ENCODE measurements at regions not wholly inside any gene's neighbourhood (a gene's known extent, or its start where the extent isn't known, plus 50 kb on each side); places are given as distances from the start of the nearest gene placed in this dataset.
"Not testable (repeated sequence)": the region's sequence is repeated elsewhere in the genome, so short reads cannot be mapped to it uniquely, and the experiment has no call there.

- DNase-seq (ENCODE audit: low read depth) = no peak
Observed at GRCh38 chr2:41167014-41167413, 715.1 kb upstream of the SLC8A1 start.

- no peak for DNase-seq (ENCODE audit: low read depth)
Observed at GRCh38 chr2:41169744-41170143, 717.9 kb upstream of the SLC8A1 start.

- no peak for DNase-seq (ENCODE audit: low read depth)
Observed at GRCh38 chr2:41170589-41170988, 718.7 kb upstream of the SLC8A1 start.

- no peak for DNase-seq (ENCODE audit: low read depth)
Observed at GRCh38 chr2:41180387-41180786, 728.5 kb upstream of the SLC8A1 start.

- DNase-seq (ENCODE audit: low read depth) = no peak
Observed at GRCh38 chr2:41182961-41183360, 731.1 kb upstream of the SLC8A1 start.

DNA sequence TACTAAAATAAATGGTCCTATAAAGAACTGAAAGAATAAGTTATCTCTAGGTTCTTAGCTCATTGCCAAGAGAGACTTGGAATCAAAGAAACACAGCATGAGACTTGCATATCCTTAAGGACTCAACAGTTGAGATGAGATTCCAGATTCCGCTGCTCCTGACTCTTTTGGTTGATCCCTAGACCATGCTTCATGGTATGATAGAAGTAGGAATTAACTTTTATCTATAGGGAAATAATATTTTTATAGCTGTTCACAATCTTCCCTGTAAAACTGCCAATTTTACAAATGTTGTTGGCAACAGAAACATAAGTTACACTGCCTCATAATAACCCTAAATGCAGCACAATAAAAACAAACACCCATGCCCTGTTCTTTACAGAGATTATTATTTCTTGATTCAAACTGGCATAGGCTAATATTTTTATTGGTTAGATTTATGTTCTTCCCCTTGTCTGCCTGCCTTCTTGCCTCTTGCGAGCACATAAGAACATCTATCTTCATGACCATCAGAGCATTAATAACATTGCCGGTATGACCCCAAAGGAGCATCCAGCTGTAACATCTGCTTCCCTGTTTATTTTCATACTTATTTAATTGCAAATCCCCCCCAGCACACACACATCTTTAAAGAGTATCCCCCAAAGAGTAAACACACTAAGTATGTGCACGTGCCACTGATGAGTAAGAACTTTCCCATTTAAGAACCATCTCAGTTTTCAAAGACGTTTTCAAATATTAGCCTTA is 735.7 kb upstream of the SLC8A1 start:
- no peak for DNase-seq (ENCODE audit: low read depth)

GRCh38 chr2:41194230-41194629 is 742.3 kb upstream of the SLC8A1 start:
- DNase-seq (ENCODE audit: low read depth) = peak; percentile 88

GRCh38 chr2:41197781-41198180 is 745.9 kb upstream of the SLC8A1 start:
- DNase-seq (ENCODE audit: low read depth) = no peak

- DNase-seq (ENCODE audit: low read depth) = no peak
Observed at GRCh38 chr2:41199334-41199733, 747.4 kb upstream of the SLC8A1 start.

DNA sequence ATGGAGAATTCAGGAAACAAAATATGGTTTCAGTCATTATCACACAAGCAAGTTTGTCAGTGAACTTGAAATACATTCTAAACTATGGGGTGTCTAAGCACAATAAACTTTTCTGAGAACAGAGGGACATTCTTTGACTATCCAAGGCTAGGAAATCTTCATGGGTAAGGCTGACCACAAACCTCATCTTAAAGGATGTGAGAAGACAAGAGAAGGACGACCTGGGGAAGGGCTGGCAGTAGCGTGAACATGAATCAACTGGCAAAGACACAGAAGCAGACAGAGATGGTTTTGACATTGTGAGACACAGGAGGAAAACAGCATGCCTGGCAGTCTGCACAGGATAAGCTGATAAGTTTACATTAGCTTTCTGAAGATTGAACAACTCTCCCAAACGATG is 752.4 kb upstream of the SLC8A1 start:
- DNase-seq (ENCODE audit: low read depth) = no peak

- DNase-seq (ENCODE audit: low read depth) = no peak
Observed at GRCh38 chr2:41206004-41206403, 754.1 kb upstream of the SLC8A1 start.

DNA sequence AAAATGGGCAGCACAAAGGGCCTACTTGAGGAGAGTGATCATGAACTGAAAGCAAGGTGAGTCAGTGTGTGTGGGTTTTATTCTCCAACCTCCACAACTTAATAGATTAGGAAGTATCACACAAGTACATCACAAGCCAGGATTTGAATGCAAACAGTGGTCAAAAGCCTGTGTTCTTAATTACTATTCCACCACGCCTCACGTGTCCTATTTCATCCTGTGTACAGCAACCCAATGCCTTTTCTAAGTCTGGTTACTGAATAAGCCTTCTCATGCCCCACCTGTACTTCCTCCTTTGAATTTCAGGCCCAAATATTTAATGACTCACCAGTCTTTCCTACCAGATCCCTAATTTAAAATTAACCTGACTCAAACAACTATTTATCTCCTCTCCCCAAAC is 755.7 kb upstream of the SLC8A1 start:
- no peak for DNase-seq (ENCODE audit: low read depth)

GRCh38 chr2:41210030-41210429 is 758.1 kb upstream of the SLC8A1 start:
- DNase-seq (ENCODE audit: low read depth) = not testable (repeated sequence)

DNA sequence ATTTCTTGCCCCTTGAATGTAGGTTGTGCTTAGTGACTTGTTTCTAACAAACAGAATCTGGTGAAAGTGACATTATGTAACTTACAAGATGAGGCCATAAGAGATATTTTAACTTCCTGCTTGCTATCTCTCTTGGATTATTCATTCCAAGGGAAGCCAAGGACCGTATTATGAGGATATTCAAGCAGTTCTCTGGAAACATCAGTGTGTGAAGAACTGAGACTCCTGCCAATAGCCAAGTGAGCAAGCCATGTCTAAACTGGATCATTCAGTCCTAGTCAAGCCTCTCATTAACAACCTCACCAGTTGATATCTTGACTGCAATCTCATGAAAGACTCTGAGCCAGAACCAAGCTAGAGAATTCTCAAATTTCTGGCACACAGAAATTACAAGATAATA is 765.1 kb upstream of the SLC8A1 start:
- DNase-seq (ENCODE audit: low read depth) = no peak

GRCh38 chr2:41222593-41222992 is 770.7 kb upstream of the SLC8A1 start:
- no peak for DNase-seq (ENCODE audit: low read depth)

DNA sequence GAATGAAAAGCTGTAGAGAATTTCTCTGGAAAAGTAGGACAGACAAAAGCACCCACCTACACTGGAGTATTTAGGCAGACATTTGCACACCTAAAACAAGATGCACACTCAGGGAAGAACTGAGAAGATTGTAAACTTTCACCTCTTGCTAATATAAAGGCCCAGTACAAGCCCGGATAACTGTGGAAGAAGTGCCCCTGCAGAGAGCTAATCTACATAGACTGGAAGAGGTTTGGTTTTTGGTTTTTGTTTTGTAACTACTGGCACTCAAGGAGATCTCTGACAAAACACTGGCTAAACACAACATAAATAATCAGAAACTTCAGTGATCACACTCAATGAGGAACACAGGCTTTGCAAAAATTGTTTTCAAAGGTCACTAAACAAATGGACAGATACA is 782.2 kb upstream of the SLC8A1 start:
- no peak for DNase-seq (ENCODE audit: low read depth)

DNA sequence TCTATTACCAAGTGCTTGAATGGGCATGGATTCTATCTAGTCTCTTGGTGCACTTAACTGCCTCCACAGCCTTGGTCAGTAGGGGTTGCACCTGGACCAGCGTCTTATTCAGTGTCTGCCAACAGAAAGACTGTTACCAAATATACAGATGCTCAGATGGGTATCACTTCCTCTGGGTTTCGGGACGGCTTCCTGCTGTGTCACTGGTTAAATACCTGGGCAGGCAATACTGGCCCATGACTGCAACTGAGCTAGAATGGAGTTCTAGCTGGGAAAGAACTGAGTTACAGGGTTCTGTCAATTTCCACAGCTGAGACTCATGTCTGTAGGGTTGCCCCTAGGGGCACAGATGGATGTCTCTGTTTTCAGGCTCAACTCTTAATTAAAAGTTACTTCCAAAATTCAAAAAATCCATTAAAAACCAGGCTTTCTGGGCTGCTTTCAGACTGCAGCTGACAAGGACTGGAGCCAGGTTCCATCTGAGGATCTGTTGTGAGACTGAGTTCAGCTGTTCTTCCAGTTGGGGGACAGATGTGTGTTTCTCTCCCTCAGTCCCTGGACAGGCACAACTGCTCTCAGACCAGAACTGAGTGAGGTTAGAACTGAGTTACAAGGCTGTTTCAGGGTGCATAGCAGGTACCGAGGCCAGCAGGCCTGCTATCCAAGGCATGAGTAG is 789.6 kb upstream of the SLC8A1 start:
- DNase-seq (ENCODE audit: low read depth) = no peak

DNA sequence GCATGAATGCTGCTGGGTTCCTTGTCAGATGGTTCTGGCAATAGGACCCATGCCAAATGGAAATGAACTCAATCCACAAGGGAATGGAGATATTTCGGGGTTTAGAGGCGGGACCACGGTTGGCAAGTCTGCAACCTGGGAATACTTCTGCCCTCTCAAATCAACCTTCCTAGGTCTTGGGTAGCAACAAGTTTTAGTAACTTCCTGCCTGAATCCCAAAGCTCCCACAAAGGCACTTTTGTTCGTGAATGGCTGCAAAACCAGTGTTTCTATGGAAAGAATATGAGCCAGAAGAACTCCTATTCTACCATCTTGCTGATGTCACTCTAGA is 790.1 kb upstream of the SLC8A1 start:
- DNase-seq (ENCODE audit: low read depth) = no peak

DNA sequence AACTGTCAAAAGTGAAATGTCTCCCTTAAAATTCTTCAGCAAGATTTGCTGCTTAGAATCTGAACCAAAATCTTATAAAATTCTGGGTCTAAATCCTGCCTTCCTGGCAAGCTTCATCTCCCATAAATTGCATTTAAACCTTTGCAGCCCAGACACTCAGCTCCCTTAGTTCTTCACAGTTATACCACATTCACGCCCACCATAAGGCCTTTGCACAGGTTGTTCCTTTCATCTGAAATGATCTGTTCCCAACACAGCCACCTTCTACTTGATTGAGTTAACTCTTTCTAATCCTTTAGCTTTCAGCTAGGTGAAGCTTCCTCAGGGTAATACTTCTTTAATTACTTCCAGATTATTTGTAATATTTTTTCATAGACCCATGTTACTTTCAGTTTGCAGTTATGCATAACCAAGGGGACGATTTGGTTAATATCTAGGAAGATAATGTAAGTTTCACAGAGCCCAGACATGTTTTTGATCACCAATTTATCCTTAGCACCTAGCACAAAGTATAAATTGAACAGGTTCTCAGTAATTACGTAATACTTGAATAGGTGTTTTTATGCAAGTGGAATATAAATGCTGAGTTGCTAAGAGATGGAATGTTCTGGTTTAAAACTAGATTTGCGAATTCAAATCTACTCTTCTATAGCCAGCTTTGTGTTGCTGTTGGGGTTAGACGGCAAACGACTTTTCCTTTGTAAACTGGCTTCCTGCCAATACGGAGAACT is 779.7 kb upstream of the PKDCC start:
- DNase-seq (ENCODE audit: low read depth) = no peak

GRCh38 chr2:41283079-41283775 is 764.6 kb upstream of the PKDCC start:
- peak; percentile 43 for DNase-seq (ENCODE audit: low read depth)

DNA sequence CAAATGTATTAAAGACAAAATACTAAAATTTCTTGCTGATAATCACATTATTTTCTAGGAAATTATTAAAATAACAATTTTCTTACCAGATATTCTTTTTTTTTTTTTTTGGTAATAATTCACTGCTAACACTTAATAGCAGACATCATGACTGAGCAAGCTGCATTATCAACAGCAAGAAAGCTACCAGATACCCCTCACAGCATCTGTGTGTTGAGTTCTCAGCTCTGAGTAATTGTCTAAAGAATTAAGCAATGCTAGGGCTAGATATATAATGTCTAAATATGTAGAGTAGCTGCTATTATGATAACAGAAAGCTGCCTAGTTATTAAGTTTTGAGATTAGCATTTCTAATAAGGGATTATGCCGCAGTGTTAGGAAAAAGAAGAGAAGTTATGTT is 754.3 kb upstream of the PKDCC start:
- no peak for DNase-seq (ENCODE audit: low read depth)

- no peak for DNase-seq (ENCODE audit: low read depth)
Observed at GRCh38 chr2:41294331-41294730, 753.5 kb upstream of the PKDCC start.

DNA sequence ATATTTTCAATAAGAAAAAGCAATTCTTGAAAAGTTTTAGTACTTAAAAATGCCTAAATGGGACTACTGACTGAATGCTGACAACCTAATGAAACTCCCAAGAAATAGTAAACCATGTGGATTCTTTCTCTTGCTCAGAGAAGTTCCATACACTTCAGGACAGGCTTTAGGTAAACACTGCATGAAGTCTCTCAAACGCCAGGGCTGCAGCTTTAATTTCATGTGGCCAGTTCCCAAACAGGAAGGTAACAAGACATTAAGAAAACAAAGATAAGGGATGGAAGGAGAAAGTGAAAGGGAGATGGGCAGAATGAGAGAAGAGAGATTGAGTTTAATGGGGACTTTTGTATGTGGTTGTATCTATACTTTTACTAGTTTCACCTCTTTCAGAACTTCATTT is 734.7 kb upstream of the PKDCC start:
- DNase-seq (ENCODE audit: low read depth) = no peak
